HFFc6 (cell line): ENCODE measurements at regions not wholly inside any gene's neighbourhood (a gene's known extent, or its start where the extent isn't known, plus 50 kb on each side); places are given as distances from the start of the nearest gene placed in this dataset.
A peak's percentile ranks its signal among the peaks of the same experiment; 100 is the strongest.

Source experiments
- DNase-seq: peaks from one replicate; pipeline ENCODE4 v3.0.0-alpha.2; 2018
- H3K27ac Mint-ChIP-seq: 2 replicates; pipeline ENCODE4 v1.8.0; 2020; ENCODE audit warnings: mild to moderate bottlenecking, mixed read lengths
- H3K27me3 Mint-ChIP-seq: 2 replicates; pipeline ENCODE4 v1.8.0; 2021; ENCODE audit warnings: mild to moderate bottlenecking, moderate library complexity, mixed read lengths; ENCODE audit not compliant: insufficient read depth
- H3K36me3 Mint-ChIP-seq: 2 replicates; pipeline ENCODE4 v1.8.0; 2021; ENCODE audit warnings: low read depth, mixed read lengths
- H3K4me1 Mint-ChIP-seq: 2 replicates; pipeline ENCODE4 v1.8.0; 2020; ENCODE audit warnings: low read depth, mixed read lengths
- H3K4me3 Mint-ChIP-seq: 2 replicates; pipeline ENCODE4 v1.8.0; 2020; ENCODE audit warnings: mild to moderate bottlenecking, moderate library complexity, mixed read lengths
- H3K9me3 Mint-ChIP-seq: 2 replicates; pipeline ENCODE4 v1.8.0; 2020; ENCODE audit warnings: mild to moderate bottlenecking, mixed read lengths
- TF ChIP-seq, protein P1 (sequence below): fragments of 200-600 bp; sonication (generic); IDR thresholded peaks from 2 replicates; pipeline ENCODE4 v1.5.0; 2021; ENCODE audit warnings: antibody characterized with exemption, mild to moderate bottlenecking

DNA sequence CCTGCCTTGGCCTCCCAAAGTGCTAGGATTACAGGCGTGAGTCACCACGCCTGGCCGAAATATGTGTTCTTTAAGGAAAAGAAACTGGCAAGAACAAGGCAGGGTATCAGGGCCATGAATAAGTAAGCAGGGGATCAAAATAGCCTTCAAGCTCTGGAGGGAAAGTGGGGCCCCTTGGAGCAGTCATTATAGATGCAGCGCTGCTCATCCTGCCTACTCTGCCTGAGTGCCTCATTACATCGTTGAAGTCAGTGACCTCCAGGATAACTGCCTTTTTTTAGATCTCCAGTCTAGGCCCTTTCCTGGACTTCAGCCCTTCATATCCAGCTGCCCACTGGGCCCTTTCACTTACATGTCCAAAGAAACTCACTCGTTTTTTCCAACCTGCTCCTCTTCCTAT lies 69.8 kb upstream of the PPM1B start:
- TF ChIP-seq, protein P1, sequence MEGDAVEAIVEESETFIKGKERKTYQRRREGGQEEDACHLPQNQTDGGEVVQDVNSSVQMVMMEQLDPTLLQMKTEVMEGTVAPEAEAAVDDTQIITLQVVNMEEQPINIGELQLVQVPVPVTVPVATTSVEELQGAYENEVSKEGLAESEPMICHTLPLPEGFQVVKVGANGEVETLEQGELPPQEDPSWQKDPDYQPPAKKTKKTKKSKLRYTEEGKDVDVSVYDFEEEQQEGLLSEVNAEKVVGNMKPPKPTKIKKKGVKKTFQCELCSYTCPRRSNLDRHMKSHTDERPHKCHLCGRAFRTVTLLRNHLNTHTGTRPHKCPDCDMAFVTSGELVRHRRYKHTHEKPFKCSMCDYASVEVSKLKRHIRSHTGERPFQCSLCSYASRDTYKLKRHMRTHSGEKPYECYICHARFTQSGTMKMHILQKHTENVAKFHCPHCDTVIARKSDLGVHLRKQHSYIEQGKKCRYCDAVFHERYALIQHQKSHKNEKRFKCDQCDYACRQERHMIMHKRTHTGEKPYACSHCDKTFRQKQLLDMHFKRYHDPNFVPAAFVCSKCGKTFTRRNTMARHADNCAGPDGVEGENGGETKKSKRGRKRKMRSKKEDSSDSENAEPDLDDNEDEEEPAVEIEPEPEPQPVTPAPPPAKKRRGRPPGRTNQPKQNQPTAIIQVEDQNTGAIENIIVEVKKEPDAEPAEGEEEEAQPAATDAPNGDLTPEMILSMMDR = no peak

DNA sequence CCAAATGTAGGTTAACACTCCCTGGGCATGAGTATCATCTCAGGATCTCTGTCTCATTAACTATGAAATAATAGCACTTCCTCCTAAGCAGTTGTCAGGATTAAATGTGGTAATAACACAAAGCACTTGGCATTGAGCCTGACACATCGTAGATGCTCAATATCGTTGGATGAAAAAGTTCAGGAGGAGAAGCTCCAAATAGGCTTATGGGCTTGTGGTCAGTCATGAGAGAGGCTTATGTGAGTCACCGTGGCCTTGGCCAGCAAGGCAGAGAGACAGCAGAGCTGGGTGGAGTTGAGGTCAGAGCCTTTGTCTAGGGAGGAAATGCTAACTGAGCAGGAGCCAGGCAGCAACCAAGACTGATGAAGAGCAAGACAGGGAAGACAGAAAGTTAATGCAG lies 68.3 kb upstream of the PPM1B start:
- H3K27ac Mint-ChIP-seq = peak overlapping the region; percentile 59
- H3K4me3 Mint-ChIP-seq = no peak overlapping the region
- H3K9me3 Mint-ChIP-seq = no peaks in the 10 kb centered on the region
- H3K4me1 Mint-ChIP-seq = peaks cover 20% of the 10 kb centered on the region
- H3K36me3 Mint-ChIP-seq = no peaks in the 10 kb centered on the region
- DNase-seq = peak; percentile 92
- TF ChIP-seq, protein P1 = no peak
- H3K27me3 Mint-ChIP-seq = peaks cover 5% of the 10 kb centered on the region

More for the DNA sequence above, 69.8 kb upstream of the PPM1B start:
- no peak for DNase-seq
- no peaks in the 10 kb centered on the region for H3K36me3 Mint-ChIP-seq
- H3K27me3 Mint-ChIP-seq = peaks cover 5% of the 10 kb centered on the region
- H3K4me3 Mint-ChIP-seq = no peak overlapping the region
- H3K9me3 Mint-ChIP-seq = no peaks in the 10 kb centered on the region
- H3K27ac Mint-ChIP-seq = no peak overlapping the region
- peaks cover 20% of the 10 kb centered on the region for H3K4me1 Mint-ChIP-seq

DNA sequence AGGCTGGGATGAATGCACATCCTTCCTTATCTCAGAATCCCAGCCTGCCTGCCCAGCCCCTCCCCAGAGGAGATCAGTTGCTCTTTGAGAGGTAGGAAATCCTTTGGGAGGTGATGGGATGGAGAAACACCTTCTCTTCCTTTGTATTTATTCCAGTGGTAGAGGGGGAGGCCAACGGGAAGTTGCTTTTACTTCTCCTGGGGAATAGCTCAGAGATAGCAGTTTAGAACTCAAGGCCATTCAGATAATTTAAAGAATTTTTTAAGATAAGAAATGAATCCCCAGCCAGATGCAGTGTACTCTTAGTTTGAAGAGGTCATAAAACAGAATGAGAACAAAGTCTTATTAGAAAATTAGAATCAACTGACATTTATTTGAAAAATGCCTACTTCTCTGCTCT lies 67.4 kb upstream of the PPM1B start:
- no peak for DNase-seq
- TF ChIP-seq, protein P1 = no peak
- Mint-ChIP-seq H3K27me3 (peaks cover 5% of the 10 kb centered on the region), H3K9me3 (no peaks in the 10 kb centered on the region), H3K27ac (no peak overlapping the region), H3K4me3 (no peak overlapping the region), H3K4me1 (peaks cover 20% of the 10 kb centered on the region), H3K36me3 (no peaks in the 10 kb centered on the region)

DNA sequence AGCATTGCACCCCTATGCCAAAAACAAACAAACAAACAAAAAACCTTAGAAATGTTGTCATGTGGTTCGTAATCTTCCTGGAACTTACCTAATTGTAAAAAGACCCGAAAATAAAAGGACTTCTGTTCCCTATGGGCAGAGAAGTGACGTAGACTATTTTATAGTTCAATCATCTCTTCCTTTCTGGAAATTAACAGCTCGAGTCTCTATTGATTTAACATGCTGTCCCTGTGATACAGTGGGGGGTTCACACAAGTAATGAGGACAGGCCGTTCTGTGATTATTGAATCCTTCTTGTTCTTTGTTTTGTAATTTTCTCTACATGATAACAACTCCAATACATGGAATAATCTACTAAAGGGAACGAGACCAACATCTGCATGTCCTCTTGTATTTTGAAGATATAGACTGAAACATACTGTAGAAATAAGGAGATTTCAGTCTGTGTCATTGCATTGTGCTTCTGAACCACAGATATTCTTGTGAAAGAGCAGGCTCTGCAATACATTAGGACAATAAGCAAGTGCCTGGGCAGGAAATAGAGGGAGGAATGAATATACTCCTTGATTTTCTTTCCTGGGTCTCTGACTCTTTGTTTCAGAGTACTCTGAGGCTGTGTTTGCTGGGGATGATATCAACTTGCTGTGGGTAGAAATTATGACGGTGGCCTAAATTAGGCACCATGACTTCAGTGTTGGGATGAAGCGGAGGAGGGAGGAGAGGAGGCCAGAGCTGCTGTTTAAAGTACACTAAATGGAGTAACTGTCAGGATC lies 65.7 kb upstream of the PPM1B start:
- no peaks in the 10 kb centered on the region for H3K36me3 Mint-ChIP-seq
- peaks cover 20% of the 10 kb centered on the region for H3K4me1 Mint-ChIP-seq
- no peak for DNase-seq

DNA sequence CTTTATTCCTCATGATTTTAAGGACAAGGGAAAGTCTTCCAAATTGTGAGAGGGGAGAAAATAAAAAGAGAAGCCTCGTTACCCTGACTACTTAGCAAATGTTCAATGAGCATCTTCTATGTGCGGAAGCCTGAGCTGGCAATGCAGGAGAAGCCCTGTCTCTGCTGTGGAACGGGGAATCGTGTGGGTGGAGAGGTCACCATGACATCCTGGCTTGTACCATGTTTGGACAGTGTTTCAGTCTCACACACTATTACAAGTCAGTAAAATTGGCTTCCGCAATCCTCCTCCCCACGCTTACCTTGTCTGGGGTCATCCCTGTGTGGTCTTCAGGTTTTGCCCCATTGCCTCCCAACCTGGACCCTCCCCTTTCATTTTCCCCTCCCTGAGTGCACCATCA lies 65.0 kb upstream of the PPM1B start:
- no peaks in the 10 kb centered on the region for H3K36me3 Mint-ChIP-seq
- H3K27me3 Mint-ChIP-seq = no peaks in the 10 kb centered on the region; the same call in none of the 2 replicates

More for the DNA sequence above, 65.7 kb upstream of the PPM1B start:
- Mint-ChIP-seq H3K4me3 (no peak overlapping the region), H3K27me3 (peaks cover 4% of the 10 kb centered on the region), H3K27ac (no peak overlapping the region), H3K9me3 (no peaks in the 10 kb centered on the region)
- TF ChIP-seq, protein P1 = no peak

More for the DNA sequence above, 65.0 kb upstream of the PPM1B start:
- H3K4me1 Mint-ChIP-seq = peaks cover 20% of the 10 kb centered on the region
- no peak overlapping the region for H3K4me3 Mint-ChIP-seq
- no peak for DNase-seq
- TF ChIP-seq, protein P1 = no peak
- no peaks in the 10 kb centered on the region for H3K9me3 Mint-ChIP-seq
- H3K27ac Mint-ChIP-seq = no peak overlapping the region
